NCI-H446 treated with DMSO at 0.1 percent for 48 hours (cell line): ENCODE measurements at regions not wholly inside any gene's neighbourhood (a gene's known extent, or its start where the extent isn't known, plus 50 kb on each side); places are given as distances from the start of the nearest gene placed in this dataset.
"Not testable (repeated sequence)": the region's sequence is repeated elsewhere in the genome, so short reads cannot be mapped to it uniquely, and the experiment has no call there.

ENCODE experiments used
- DNase-seq: peaks from one replicate; lab custom pipeline; 2025; lab: John Stamatoyannopoulos, UW

- DNase-seq, result no peak
These were observed 128.2 kb downstream of the SLC7A11 start for GRCh38 chr4:138113819-138114400.

- not testable (repeated sequence) for DNase-seq
These were observed 129.3 kb downstream of the SLC7A11 start for GRCh38 chr4:138112890-138113289.

- DNase-seq, result no peak
These were observed 129.8 kb downstream of the SLC7A11 start for GRCh38 chr4:138112389-138112788.

DNA sequence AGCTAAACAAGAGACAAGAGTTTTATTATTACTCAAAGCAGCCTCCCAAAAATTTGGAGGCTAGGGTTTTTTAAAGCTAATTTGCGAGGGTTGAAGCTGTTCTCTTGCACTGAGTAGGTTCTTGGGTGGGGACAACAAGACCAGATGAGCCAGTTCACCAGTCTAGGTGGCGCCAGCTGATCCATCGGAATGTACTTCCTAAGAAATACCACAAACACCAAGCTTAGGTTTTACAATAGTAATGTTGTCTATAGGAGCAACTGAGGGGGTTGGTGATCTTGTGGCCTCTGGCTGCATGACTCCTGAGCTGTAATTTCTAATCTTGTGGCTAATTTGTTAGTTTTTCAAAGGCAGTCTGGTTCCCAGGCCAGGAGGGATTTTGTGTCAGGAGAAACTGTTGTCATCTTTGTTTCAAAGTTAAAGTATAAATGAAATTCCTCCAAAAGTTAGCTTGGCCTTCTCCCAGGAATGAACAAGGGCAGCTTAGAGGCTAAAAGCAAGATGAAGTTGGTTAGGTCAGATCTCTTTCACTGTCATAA is 130.6 kb downstream of the SLC7A11 start:
- no peak for DNase-seq

- DNase-seq, result no peak
These were observed 131.3 kb downstream of the SLC7A11 start for GRCh38 chr4:138110815-138111214.

DNA sequence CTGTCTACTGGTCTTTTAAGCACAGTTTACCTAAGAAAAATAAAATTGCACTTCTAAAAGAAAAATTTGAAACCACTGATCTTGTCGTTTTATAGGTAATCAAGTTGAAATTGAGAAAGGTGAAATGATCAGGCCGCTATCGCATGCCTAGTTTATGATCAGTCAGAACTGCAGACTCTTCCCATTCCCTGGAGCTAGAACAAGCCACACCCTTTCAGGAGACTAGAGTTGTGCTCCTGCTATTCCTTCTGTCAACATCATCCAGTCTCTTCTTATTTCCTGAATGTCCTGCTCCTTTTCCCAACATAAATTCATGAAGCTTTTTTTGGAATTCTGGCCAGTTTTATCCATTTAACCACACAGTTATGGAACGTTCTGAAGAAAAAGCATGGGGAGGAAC is 135.1 kb downstream of the SLC7A11 start:
- no peak for DNase-seq

- DNase-seq, result no peak
These were observed 136.8 kb downstream of the SLC7A11 start for GRCh38 chr4:138105331-138105730.

DNA sequence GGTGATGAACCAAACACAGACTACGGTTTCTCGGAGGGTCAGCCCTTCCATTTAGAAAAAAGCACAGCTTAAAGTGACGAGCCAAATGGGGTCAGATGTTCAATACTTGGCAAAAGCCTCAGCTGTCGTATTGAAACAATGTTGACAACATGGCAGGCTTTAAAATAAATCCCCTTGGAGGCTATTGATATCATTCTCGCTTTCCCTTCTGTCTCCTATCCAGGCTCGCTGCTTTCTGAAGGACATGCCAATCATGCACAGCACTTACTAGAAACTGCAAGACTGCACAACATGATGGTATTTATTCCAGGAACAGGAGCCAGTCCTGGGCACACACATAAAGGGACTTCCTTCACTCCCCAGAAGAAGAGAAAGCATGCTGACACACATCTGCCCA is 137.9 kb downstream of the SLC7A11 start:
- DNase-seq, result no peak

DNA sequence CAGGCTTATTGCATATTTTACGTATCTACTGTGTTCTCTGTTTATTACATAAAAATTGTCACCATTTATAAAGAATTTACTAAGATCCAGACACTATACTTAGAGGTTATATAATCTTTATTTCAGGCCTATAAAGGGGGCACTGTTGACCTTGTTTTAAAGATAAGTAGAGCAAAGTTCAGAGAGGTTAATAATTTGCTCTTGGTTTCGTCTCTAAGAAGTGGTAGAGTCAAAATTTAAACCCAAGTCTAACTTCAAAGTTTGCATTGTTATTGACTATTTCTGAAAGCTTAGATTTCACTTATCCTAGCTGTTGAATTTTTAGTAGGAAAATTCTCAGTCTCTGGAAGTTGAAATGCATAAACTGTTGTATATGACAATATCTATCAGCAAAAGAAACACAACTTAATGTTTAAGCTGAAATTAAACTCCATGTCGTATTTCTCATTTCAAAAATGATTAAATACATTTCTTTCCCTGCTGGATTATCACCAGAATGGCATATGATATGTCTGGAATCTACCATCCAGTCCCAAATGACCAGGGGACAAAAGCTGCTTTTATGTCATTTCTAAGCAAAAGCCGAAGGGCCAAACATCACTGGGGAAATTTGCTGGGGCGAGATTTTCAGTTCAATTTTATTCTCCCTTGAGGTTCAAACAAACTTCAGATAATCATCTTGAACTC is 138.4 kb downstream of the SLC7A11 start:
- DNase-seq, result no peak

- no peak for DNase-seq
These were observed 142.8 kb downstream of the SLC7A11 start for GRCh38 chr4:138099385-138099784.

GRCh38 chr4:138097912-138098600 is 144.1 kb downstream of the SLC7A11 start:
- DNase-seq, result no peak

DNA sequence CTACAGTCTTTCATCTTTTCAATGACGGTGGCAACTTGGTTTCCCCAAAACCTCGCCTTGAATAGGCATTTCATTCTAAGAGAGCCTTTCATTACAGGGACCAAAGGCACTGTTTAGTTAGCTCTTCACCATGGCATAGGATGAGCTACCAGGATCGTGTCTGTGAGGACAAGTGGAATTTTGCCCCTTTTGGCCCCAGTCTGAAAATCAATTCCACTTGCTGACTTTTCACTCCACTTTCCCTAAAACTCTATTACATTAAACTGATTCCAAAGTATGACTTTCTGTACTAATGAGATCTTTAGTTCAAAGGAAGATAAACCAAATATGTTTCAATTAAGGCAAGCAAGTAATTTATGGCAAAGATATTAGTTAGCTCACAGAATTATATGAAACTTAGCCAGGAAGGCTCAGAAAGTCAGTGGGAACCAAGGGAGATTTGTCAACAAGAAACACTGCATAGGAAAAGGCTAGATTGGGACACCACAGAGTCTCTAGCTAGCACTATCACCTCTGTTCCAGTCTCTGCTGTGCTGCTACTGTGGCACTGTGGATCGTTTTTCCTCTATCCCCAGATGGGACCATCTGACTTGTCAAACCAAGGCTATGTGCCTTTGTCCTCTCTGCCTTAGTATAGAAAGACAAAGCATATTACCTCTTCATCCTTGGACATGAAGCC is 145.6 kb downstream of the SLC7A11 start:
- no peak for DNase-seq

DNA sequence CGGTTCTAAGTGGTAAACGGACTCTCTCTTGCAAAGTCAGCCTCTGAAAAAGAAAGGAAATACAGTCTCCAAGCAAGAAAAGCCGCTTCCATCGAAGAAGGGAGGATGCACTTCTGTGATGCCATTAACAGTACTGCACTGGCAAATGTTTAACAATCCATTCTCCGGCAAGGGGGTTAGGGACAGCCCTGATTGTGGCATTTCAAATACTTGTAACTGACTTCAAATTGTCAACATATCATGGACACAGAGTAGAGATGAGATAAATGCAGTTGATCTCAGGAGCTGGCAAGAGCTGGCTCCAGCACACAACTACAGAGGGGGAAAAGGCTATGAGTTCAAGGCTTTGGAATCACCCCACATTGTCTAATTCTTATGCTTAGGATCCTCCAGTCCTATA is 146.8 kb downstream of the SLC7A11 start:
- no peak for DNase-seq

- DNase-seq, result no peak
These were observed 150.1 kb downstream of the SLC7A11 start for GRCh38 chr4:138092060-138092459.

DNA sequence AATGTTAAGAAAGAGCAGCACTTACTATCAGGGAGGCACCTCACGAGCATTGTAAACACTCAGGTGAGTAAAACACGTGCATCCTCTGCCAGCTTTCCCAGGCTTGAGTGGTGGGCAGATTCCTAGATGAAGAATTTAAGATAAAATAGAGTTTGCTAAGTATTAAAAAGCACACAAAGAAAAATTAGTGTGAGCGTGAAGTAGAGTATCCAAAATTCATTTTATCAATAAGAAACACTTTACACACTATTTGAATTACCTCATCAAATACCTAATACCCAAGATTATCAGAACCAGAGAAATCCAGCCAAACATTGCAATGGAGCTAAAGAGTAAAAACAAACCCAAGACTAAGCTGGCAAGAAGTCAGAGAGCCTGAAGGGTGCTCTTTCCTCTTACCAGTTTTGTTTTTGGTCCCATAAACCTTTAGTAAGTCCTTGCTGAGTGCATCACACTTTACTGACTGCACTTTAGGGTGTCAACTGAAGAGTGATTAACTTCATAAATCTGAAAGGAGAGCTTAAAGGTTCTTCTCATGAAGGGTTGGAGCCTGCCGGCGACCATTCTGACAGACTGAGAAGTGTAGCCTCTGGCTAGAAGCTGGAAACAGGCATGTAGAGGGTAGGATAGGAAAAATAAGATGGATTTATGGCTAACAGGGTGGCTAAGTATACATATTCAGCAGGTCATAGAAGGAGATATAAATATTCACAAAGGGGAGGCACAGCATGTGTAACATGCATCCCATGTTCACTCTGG is 151.1 kb downstream of the SLC7A11 start:
- DNase-seq, result no peak

DNA sequence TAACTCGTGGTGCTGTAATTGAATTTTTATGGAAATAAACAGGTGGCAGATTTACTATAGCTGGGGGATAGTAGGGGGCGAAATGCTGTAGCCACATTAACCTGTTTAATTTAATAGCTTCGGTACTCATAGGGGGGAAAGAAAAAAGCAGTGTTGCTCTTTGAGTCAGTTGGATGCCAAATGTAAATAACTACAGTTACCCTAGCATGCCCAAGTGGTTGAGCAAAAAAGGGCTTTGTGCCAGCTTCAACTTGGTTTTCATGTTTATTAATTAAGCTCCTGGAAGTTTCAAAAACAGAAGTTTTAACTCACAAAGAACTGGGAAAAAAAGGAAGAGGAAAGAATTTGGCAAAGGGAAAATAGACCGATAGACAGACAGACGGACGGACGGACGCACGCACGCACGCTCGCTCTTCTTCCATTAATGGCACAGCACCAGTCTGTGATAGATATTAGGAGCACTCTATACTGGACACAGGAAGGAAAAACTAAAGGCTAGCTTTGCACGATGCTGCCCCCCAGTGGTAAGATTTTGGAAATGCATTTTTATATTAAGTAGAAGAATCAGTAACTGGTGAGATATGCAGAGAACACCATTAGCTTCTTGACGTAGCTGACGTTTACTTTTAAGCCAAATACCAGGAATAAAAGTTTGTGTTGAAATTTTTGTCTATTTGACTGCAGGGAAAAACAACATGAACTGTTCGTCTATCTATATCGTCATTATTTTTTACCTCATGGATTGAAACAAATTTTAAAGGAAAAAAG is 151.8 kb downstream of the SLC7A11 start:
- peak; percentile 54 for DNase-seq

DNA sequence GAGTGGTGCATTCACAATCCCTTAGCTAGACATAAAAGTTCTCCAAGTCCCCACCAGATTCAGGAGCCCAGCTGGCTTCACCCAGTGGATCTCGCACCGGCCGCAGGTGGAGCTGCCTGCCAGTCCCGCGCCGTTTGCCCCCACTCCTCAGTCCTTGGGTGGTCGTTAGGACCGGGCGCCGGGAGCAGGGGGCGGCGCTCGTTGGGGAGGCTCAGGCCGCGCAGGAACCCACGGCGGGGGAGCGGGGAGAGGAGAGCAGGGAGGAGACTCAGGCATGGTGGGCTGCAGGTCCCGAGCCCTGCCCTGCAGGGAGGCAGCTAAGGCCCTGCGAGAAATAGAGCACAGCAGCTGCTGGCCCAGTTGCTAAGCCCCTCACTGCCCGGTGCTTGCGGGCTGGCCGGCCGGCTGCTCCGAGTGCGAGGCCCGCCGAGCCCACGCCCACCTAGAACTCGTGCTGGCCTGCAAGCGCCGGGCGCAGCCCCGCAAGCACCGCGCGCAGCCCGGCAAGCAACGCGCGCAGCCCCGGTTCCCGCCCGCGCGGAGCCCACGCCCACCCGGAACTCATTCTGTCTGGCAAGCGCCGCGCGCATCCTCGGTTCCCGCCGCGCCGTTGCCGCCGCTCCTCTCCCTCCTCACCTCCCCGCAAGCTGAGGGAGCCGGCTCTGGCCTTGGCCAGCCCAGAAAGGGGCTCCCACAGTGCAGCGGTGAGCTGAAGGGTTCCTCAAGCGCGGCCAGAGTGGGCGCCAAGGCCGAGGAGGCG is 153.5 kb downstream of the SLC7A11 start:
- no peak for DNase-seq

- DNase-seq, result no peak
These were observed 155.0 kb downstream of the SLC7A11 start for GRCh38 chr4:138087066-138087719.

GRCh38 chr4:138086611-138087041 is 155.5 kb downstream of the SLC7A11 start:
- no peak for DNase-seq
